Gastrocnemius medialis (tissue), 4 donors: ENCODE measurements at regions not wholly inside any gene's neighbourhood (a gene's known extent, or its start where the extent isn't known, plus 50 kb on each side); places are given as distances from the start of the nearest gene placed in this dataset.

Experiments used
- CTCF ChIP-seq, 5 experiments: fragments of 450-650 bp in 3 of 5; fragments of 200-600 bp in 2 of 5; sonication (generic) in 2 of 5; IDR thresholded peaks in 4 of 5; conservative IDR thresholded peaks in 1 of 5; 1 replicate in 4 of 5; 2 replicates in 1 of 5; pipeline ENCODE4 v1.5.1; 2016 to 2019; ENCODE audit warnings: antibody characterized with exemption in 5 of 5, mild to moderate bottlenecking in 3 of 5, moderate library complexity in 3 of 5
- POLR2A ChIP-seq, 2 donors: fragments of 450-650 bp; IDR thresholded peaks; one replicate each; pipeline ENCODE4 v1.6.1; 2017; ENCODE audit warnings: antibody characterized with exemption in 2 of 2, mild to moderate bottlenecking in 2 of 2, moderate library complexity in 2 of 2

GRCh38 chr10:32163071-32163761 lies 107.0 kb upstream of the KIF5B start:
- TF ChIP-seq POLR2A (IDR thresholded peaks at IDR 0.05) (no peak), CTCF (IDR thresholded peaks at IDR 0.05 in 4 of 5, conservative IDR thresholded peaks at IDR 0.05 in 1 of 5) (no peak)
